Sigmoid colon (tissue), 6 donors: ENCODE measurements at regions not wholly inside any gene's neighbourhood (a gene's known extent, or its start where the extent isn't known, plus 50 kb on each side); places are given as distances from the start of the nearest gene placed in this dataset.

Source experiments
- DNase-seq: peaks from one replicate; pipeline ENCODE4 v3.0.0-alpha.2; 2019
- H3K27ac ChIP-seq, 4 donors: fragments of 200-600 bp; sonication (generic); one replicate each; pipeline ENCODE4 v1.5.1; 2016 to 2019; ENCODE audit warnings: mild to moderate bottlenecking in 1 of 4
- H3K27me3 ChIP-seq, 3 donors: fragments of 200-600 bp; sonication (generic); one replicate each; pipeline ENCODE4 v1.5.1; 2019; ENCODE audit warnings: mild to moderate bottlenecking in 1 of 3
- H3K36me3 ChIP-seq, 4 donors: fragments of 200-600 bp; sonication (generic); one replicate each; pipeline ENCODE4 v1.5.1; 2016 to 2019
- H3K4me1 ChIP-seq, 4 donors: fragments of 200-600 bp; sonication (generic); one replicate each; pipeline ENCODE4 v1.5.1; 2017 to 2019
- H3K4me3 ChIP-seq, 4 donors: fragments of 200-600 bp; sonication (generic); one replicate each; pipeline ENCODE4 v1.5.1; 2017 to 2019; ENCODE audit warnings: mild to moderate bottlenecking in 2 of 4, moderate library complexity in 1 of 4
- H3K9me3 ChIP-seq, 4 donors: fragments of 200-600 bp in 3 of 4; sonication (generic) in 3 of 4; one replicate each; pipeline versions ENCODE4 v1.5.1 to v1.6.1; 2013 to 2019
- CTCF ChIP-seq, 4 experiments: fragments of 450-650 bp in 3 of 4; fragments of 200-600 bp in 1 of 4; IDR thresholded peaks; one replicate each; pipeline ENCODE4 v1.5.1; 2016 to 2019; ENCODE audit warnings: antibody characterized with exemption in 4 of 4, mild to moderate bottlenecking in 3 of 4, moderate library complexity in 2 of 4
- EP300 ChIP-seq, 4 donors: sonication (generic); formaldehyde crosslinking; IDR thresholded peaks; one replicate each; pipeline ENCODE4 v1.6.1; 2017; ENCODE audit warnings: antibody characterized with exemption in 4 of 4
- POLR2A ChIP-seq, 2 donors: fragments of 450-650 bp; IDR thresholded peaks; one replicate each; pipeline ENCODE4 v1.6.1; 2016; ENCODE audit warnings: antibody characterized with exemption in 2 of 2, mild to moderate bottlenecking in 2 of 2, moderate library complexity in 2 of 2
- POLR2AphosphoS5 ChIP-seq, 4 donors: sonication (generic); formaldehyde crosslinking; IDR thresholded peaks; one replicate each; pipeline ENCODE4 v1.6.1; 2017; ENCODE audit warnings: antibody characterized with exemption in 4 of 4
- WGBS, 2 donors: extraction: QIAGEN DNeasy Blood & Tissue Kit; methylation state at CpG; one replicate each; pipeline ENCODE4 v1.1.7; 2013; 5-methylcytosine and 5-hydroxymethylcytosine counted together
- intact Hi-C: fragments of 100-400 bp; cut with DNase I; formaldehyde crosslinking; loops from one replicate; pipeline ENCODE4 v1.15.1; 2023
- donor health status: healthy with polysubstance abuse.
- donor health status: healthy.

DNA sequence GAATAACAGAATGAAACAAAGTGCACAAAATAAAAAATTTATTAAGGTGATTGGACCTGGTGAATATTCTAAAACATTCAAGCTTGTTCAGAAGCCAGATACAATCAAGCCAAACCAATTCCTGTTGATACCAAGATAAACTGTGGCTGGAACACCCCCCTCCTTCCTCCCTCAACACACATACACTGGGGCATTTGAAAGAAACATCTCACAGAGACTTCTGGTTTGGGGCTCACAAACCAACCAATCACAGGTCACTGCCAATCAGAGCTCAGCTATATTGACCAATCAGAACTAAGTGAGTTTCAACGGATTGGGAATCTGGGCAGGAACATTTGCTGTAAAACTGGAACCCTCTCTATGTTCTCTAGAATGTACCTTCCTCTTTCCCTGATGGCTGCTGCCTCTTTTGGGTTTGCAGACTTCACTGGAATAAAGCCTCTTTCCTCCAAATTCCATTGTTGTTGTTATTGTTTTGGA is 340.6 kb upstream of the GOLIM4 start:
- H3K4me3 ChIP-seq: no peak overlapping the region
- TF ChIP-seq EP300 (IDR thresholded peaks at IDR 0.05): no peak
- no peak for TF ChIP-seq CTCF (IDR thresholded peaks at IDR 0.05)
- no peak for TF ChIP-seq POLR2A (IDR thresholded peaks at IDR 0.05)
- TF ChIP-seq POLR2AphosphoS5 (IDR thresholded peaks at IDR 0.05): no peak
- DNase-seq: no peak
- no peaks in the 10 kb centered on the region for H3K4me1 ChIP-seq
- H3K27me3 ChIP-seq: no peaks in the 10 kb centered on the region
- H3K27ac ChIP-seq: no peak overlapping the region
- WGBS, 2 donors: 63 to 85% methylated on average over 1 of the region's 1 CpG
- H3K36me3 ChIP-seq: no peaks in the 10 kb centered on the region
- intact Hi-C loops: no loop called here
- no peaks in the 10 kb centered on the region for H3K9me3 ChIP-seq

GRCh38 chr3:168431491-168431890 is 335.8 kb upstream of the GOLIM4 start:
- Histone ChIP-seq H3K4me3 (no peak overlapping the region), H3K4me1 (no peaks in the 10 kb centered on the region), H3K27ac (no peak overlapping the region), H3K36me3 (no peaks in the 10 kb centered on the region), H3K27me3 (no peaks in the 10 kb centered on the region), H3K9me3 (no peaks in the 10 kb centered on the region)
- no peak for DNase-seq
- WGBS, 2 donors: 65 to 72% methylated on average over 2 of the region's 2 CpGs
- intact Hi-C loops: no loop called here
- TF ChIP-seq POLR2AphosphoS5 (IDR thresholded peaks at IDR 0.05) (no peak), CTCF (IDR thresholded peaks at IDR 0.05) (no peak), EP300 (IDR thresholded peaks at IDR 0.05) (no peak), POLR2A (IDR thresholded peaks at IDR 0.05) (no peak)

DNA sequence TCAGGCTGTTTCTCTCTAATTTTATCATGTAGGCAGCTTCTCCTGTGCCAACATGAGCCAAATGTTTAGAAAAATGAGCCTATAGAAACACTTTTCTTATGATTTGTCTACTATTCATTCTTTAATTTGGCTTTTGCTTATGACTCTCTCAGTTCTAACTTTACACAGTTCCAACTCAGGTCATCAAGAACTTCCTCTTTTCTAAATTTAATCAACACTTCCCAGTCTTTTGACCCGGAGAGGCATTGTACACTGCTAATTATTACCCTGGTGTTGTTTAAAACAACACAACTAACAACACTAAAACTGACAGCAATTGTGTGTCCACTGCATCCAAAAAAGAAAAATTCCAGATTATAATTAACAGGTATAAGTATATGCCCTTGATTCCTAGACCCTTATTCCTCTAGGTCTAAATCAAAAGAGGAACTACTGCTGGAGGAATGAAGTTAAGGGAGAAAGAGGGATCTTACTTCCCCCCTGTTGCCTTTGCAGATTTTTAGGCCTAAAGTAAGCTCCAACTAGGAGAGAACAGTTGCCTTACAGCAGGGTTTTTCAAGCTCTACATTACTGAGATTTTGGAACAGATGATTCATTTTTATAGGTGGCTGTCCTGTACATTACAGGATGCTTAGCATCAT is 332.2 kb upstream of the GOLIM4 start:
- intact Hi-C loops: no loop called here
- DNase-seq: no peak
- 5 to 30% methylated on average over 1 of the region's 1 CpG for WGBS, 2 donors
- Histone ChIP-seq H3K4me3 (no peak overlapping the region), H3K27ac (no peak overlapping the region), H3K36me3 (no peaks in the 10 kb centered on the region), H3K9me3 (no peaks in the 10 kb centered on the region), H3K27me3 (no peaks in the 10 kb centered on the region), H3K4me1 (no peaks in the 10 kb centered on the region)
- TF ChIP-seq EP300 (IDR thresholded peaks at IDR 0.05): no peak

DNA sequence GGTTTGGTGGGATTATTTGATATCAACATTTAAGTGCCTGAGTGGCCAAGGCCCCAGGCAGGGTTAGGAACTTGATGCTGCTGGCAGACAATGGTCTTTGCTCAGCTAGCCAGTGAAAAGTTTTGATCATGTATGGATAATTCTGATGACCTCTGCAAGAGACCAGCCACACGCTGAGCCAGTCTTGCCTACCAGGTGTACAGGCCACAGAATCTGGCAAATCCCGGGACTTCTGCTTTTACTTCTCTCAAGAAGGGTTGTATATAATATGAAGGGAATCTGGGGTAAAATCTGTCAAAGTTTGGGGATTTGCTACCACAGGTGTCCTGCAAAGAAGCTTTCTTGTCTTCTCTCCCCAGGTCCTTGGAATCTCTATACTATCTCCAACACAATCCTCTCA is 331.4 kb upstream of the GOLIM4 start:
- DNase-seq: no peak
- H3K27me3 ChIP-seq: no peaks in the 10 kb centered on the region
- no peak overlapping the region for H3K27ac ChIP-seq
- no peaks in the 10 kb centered on the region for H3K9me3 ChIP-seq
- TF ChIP-seq CTCF (IDR thresholded peaks at IDR 0.05): no peak
- no peak for TF ChIP-seq EP300 (IDR thresholded peaks at IDR 0.05)
- intact Hi-C loops: no loop called here
- no peaks in the 10 kb centered on the region for H3K4me1 ChIP-seq
- no peak overlapping the region for H3K4me3 ChIP-seq
- 73 to 90% methylated on average over 2 of the region's 2 CpGs for WGBS, 2 donors
- no peaks in the 10 kb centered on the region for H3K36me3 ChIP-seq

DNA sequence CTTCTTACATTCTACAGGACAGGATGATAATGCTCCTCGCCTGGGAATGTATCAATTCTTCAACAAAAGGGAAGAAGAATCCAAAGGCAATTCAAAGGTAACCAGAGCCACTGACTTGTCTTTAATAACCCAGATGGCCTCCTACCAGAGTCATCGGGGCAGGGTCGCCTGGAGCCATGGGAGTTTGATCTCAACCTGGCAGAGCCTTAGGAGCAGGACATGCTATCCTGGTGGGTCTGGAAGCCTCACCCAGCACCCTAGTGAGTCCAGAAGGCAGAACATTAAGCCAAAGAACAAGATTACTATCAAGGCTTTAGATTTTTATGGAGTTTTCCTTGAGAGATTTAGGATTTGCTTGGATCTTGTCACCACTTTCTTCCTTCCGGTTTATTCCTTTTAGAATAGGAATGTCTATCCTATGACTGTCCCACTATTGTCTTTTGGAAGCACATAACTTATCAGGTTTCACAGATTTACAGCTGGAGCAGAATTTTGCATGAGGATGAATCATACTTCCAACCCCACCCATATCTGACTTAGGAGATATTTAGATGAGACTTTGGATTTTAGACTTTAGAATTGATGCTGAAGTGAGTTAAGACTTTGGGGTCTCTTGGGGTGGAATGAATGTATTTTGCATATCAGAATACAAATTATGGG is 330.3 kb upstream of the GOLIM4 start:
- H3K27me3 ChIP-seq: no peaks in the 10 kb centered on the region
- intact Hi-C loops: no loop called here
- H3K36me3 ChIP-seq: no peaks in the 10 kb centered on the region
- 87 to 90% methylated on average over 4 of the region's 4 CpGs for WGBS, 2 donors
- no peak overlapping the region for H3K4me3 ChIP-seq
- H3K9me3 ChIP-seq: no peaks in the 10 kb centered on the region
- TF ChIP-seq POLR2A (IDR thresholded peaks at IDR 0.05) (no peak), CTCF (IDR thresholded peaks at IDR 0.05) (no peak), EP300 (IDR thresholded peaks at IDR 0.05) (no peak), POLR2AphosphoS5 (IDR thresholded peaks at IDR 0.05) (no peak)
- no peaks in the 10 kb centered on the region for H3K4me1 ChIP-seq
- H3K27ac ChIP-seq: no peak overlapping the region
- DNase-seq: no peak
